ENCODE measurements at regions not wholly inside any gene's neighbourhood (a gene's known extent, or its start where the extent isn't known, plus 50 kb on each side); places are given as distances from the start of the nearest gene placed in this dataset.

GRCh38 chr4:151553874-151554273, 144.9 kb downstream of the FHIP1A start:
- no peak for TF ChIP-seq CTCF (IDR thresholded peaks at IDR 0.05)
- no peak for TF ChIP-seq POLR2A (IDR thresholded peaks at IDR 0.05)

Measured in body of pancreas (tissue), 4 donors.